Smooth muscle cell (in vitro differentiated cells): ENCODE measurements at regions not wholly inside any gene's neighbourhood (a gene's known extent, or its start where the extent isn't known, plus 50 kb on each side); places are given as distances from the start of the nearest gene placed in this dataset.
"Not testable (repeated sequence)": the region's sequence is repeated elsewhere in the genome, so short reads cannot be mapped to it uniquely, and the experiment has no call there.

ENCODE experiments used
- DNase-seq: peaks from one replicate; lab custom pipeline; 2025; ENCODE audit not compliant: unreplicated experiment; lab: John Stamatoyannopoulos, UW
- H2AFZ ChIP-seq: fragments of 200-600 bp; sonication (generic); 2 replicates; pipeline ENCODE4 v1.6.0; 2016; ENCODE audit warnings: antibody characterized with exemption, low read depth, mild to moderate bottlenecking
- H3F3A ChIP-seq: fragments of 200-600 bp; sonication (generic); 2 replicates; pipeline ENCODE4 v1.6.0; 2017; ENCODE audit warnings: antibody characterized with exemption, low read depth
- H3K27ac ChIP-seq: fragments of 200-600 bp; sonication (generic); 2 replicates; pipeline ENCODE4 v1.5.1; 2016; ENCODE audit warnings: low read depth, mild to moderate bottlenecking
- H3K27me3 ChIP-seq: fragments of 200-600 bp; sonication (generic); 2 replicates; pipeline ENCODE4 v1.6.1; 2016; ENCODE audit warnings: low read depth, mild to moderate bottlenecking
- H3K36me3 ChIP-seq: fragments of 200-600 bp; sonication (generic); 2 replicates; pipeline ENCODE4 v1.5.1; 2016; ENCODE audit warnings: low read depth
- H3K4me1 ChIP-seq: fragments of 200-600 bp; sonication (generic); 2 replicates; pipeline ENCODE4 v1.5.1; 2016; ENCODE audit warnings: low read depth
- H3K4me2 ChIP-seq: fragments of 200-600 bp; sonication (generic); 2 replicates; pipeline ENCODE4 v1.6.0; 2016; ENCODE audit warnings: mild to moderate bottlenecking
- H3K4me3 ChIP-seq: fragments of 200-600 bp; sonication (generic); 2 replicates; pipeline ENCODE4 v1.5.1; 2016; ENCODE audit warnings: mild to moderate bottlenecking
- H3K79me2 ChIP-seq: fragments of 200-600 bp; sonication (generic); 2 replicates; pipeline ENCODE4 v1.6.0; 2016; ENCODE audit warnings: low read depth, mild to moderate bottlenecking
- H3K9ac ChIP-seq: fragments of 200-600 bp; sonication (generic); 2 replicates; pipeline ENCODE4 v1.6.0; 2016; ENCODE audit warnings: low read depth
- H3K9me3 ChIP-seq: fragments of 200-600 bp; sonication (generic); replicated peaks from 2 replicates; pipeline ENCODE4 v1.5.1; 2016; ENCODE audit warnings: low read depth
- H4K20me1 ChIP-seq: fragments of 200-600 bp; sonication (generic); 2 replicates; pipeline ENCODE4 v1.6.0; 2016; ENCODE audit warnings: low read depth
- CTCF ChIP-seq: fragments of 200-600 bp; sonication (generic); IDR thresholded peaks from 2 replicates; pipeline ENCODE4 v1.5.1; 2017; ENCODE audit warnings: borderline replicate concordance, mild to moderate bottlenecking, antibody characterized with exemption; ENCODE audit not compliant: insufficient read depth, poor library complexity, severe bottlenecking
- WGBS: methylation state at CpG from one replicate; pipeline ENCODE4 v1.1.7; 2016; ENCODE audit warnings: low lambda C conversion rate; 5-methylcytosine and 5-hydroxymethylcytosine counted together

DNA sequence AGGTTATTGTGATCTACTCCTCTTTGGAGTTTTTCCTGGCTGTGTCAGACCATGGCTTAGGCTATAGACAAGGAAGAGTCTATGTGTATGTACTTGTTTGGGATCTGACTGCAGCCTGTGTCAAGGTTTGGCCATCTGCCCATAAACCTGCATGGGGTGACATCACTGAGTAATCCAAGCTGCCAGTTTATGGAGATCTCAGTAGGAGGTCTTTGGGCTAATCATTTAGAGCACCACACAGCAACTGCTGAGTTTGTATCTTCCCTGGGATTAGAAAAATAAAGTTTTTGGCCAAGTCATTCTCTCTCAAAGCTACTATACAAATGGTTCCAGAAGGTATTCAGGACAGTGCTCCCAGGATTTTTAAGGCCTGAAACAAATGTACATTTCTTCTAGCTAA lies 65.5 kb upstream of the HSPB3 start:
- H3K79me2 ChIP-seq = no peaks in the 10 kb centered on the region
- H3K27me3 ChIP-seq = no peaks in the 10 kb centered on the region
- no peaks in the 10 kb centered on the region for H3F3A ChIP-seq
- H3K4me2 ChIP-seq = no peak overlapping the region
- H3K9me3 ChIP-seq = no peaks in the 10 kb centered on the region
- H2AFZ ChIP-seq = no peak overlapping the region
- no peak overlapping the region for H3K27ac ChIP-seq
- no peak overlapping the region for H3K9ac ChIP-seq
- no peak overlapping the region for H3K4me3 ChIP-seq
- DNase-seq = no peak
- TF ChIP-seq CTCF = no peak
- no peaks in the 10 kb centered on the region for H3K4me1 ChIP-seq
- no peaks in the 10 kb centered on the region for H4K20me1 ChIP-seq
- H3K36me3 ChIP-seq = no peaks in the 10 kb centered on the region

GRCh38 chr5:54389399-54389798 lies 66.1 kb upstream of the HSPB3 start:
- not testable (repeated sequence) for H2AFZ ChIP-seq, H3K36me3 ChIP-seq, H3K9me3 ChIP-seq, H3K4me2 ChIP-seq, H3K79me2 ChIP-seq, DNase-seq, H3K4me3 ChIP-seq, H3K4me1 ChIP-seq, H3K9ac ChIP-seq, H3K27me3 ChIP-seq, H4K20me1 ChIP-seq, H3F3A ChIP-seq, H3K27ac ChIP-seq
- WGBS = 100% methylated on average over 1 of the region's 1 CpG

DNA sequence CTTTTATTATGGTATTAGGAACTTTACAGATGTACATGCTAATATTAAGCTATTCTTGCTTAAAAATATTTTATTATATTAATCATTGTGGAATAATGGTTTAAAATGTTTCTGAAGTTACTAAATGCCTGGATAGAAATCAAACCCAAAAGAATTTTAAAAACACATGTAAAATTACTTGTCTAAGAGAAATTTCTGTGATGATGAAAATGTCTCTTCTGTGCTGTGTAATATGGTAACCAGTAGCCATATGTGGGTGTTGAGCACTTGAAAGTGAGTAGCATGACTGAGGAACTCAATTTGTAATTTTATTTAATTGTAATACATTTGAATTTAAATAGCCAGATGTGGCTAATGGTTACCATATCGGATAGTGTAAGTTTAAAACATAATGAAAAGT lies 66.7 kb upstream of the HSPB3 start:
- no peaks in the 10 kb centered on the region for H4K20me1 ChIP-seq
- no peak for TF ChIP-seq CTCF
- no peaks in the 10 kb centered on the region for H3K4me1 ChIP-seq
- no peak overlapping the region for H3K9ac ChIP-seq
- no peak for DNase-seq
- H3K79me2 ChIP-seq = no peaks in the 10 kb centered on the region
- no peak overlapping the region for H2AFZ ChIP-seq
- no peaks in the 10 kb centered on the region for H3K27me3 ChIP-seq
- no peak overlapping the region for H3K4me2 ChIP-seq
- H3K36me3 ChIP-seq = no peaks in the 10 kb centered on the region
- H3K9me3 ChIP-seq = no peaks in the 10 kb centered on the region
- WGBS = 97% methylated on average over 1 of the region's 1 CpG
- H3K27ac ChIP-seq = no peak overlapping the region
- H3K4me3 ChIP-seq = no peak overlapping the region
- H3F3A ChIP-seq = no peaks in the 10 kb centered on the region

DNA sequence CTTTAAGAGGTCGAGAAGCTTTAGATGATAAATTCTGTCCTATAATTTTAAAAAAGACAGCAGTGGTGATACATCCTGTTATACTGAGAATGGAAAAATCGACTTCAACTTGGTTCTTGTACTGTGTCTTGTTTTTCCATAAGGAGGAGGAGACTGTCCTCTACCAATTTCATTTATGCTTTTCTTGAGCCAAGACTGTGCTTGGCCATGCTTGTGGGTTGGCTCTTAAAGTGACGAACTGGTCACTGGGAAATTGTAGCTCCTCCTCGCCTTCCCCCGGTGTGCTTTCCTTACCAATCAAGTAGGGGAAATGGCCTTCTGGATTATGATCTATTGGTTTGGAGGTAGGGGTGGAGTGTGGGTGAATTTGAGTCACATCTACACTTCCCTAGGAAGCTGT lies 67.1 kb upstream of the HSPB3 start:
- H2AFZ ChIP-seq = no peak overlapping the region
- no peaks in the 10 kb centered on the region for H3K36me3 ChIP-seq
- H3K4me1 ChIP-seq = no peaks in the 10 kb centered on the region
- H3K27ac ChIP-seq = no peak overlapping the region
- H3K4me3 ChIP-seq = no peak overlapping the region
- no peak overlapping the region for H3K4me2 ChIP-seq
- no peak for TF ChIP-seq CTCF
- H3K79me2 ChIP-seq = no peaks in the 10 kb centered on the region
- 82% methylated on average over 5 of the region's 5 CpGs for WGBS
- DNase-seq = no peak
- no peaks in the 10 kb centered on the region for H3F3A ChIP-seq
- no peaks in the 10 kb centered on the region for H3K9me3 ChIP-seq
- no peaks in the 10 kb centered on the region for H3K27me3 ChIP-seq
- H4K20me1 ChIP-seq = no peaks in the 10 kb centered on the region
- H3K9ac ChIP-seq = no peak overlapping the region
